H9 (cell line): ENCODE measurements at regions not wholly inside any gene's neighbourhood (a gene's known extent, or its start where the extent isn't known, plus 50 kb on each side); places are given as distances from the start of the nearest gene placed in this dataset.

Experiments used
- DNase-seq: peaks from one replicate; pipeline ENCODE4 v3.0.0-alpha.2; 2017
- H2AFZ ChIP-seq: one replicate; pipeline ENCODE4 v1.6.1; 2013; ENCODE audit warnings: mild to moderate bottlenecking, low read length, control low read depth, moderate library complexity
- H2AK5ac ChIP-seq: 2 replicates; pipeline ENCODE4 v1.6.1; 2013; ENCODE audit warnings: low read length, control low read depth, mixed read lengths; ENCODE audit not compliant: insufficient read length
- H2BK120ac ChIP-seq: one replicate; pipeline ENCODE4 v1.6.1; 2013; ENCODE audit warnings: low read depth, mild to moderate bottlenecking, low read length, control low read depth, inconsistent platforms; ENCODE audit not compliant: poor library complexity, severe bottlenecking
- H2BK12ac ChIP-seq: 2 replicates; pipeline ENCODE4 v1.6.1; 2013; ENCODE audit warnings: low read length, control low read depth, mixed read lengths, low read depth; ENCODE audit not compliant: insufficient read length
- H2BK15ac ChIP-seq: 2 replicates; pipeline ENCODE4 v1.6.1; 2013; ENCODE audit warnings: low read depth, low read length, control low read depth
- H2BK20ac ChIP-seq: one replicate; pipeline ENCODE4 v1.6.1; 2013; ENCODE audit warnings: low read depth, mild to moderate bottlenecking, low read length, control low read depth, inconsistent platforms; ENCODE audit not compliant: poor library complexity, severe bottlenecking
- H2BK5ac ChIP-seq: 2 replicates; pipeline ENCODE4 v1.6.1; 2013; ENCODE audit warnings: low read length, control low read depth, mixed read lengths; ENCODE audit not compliant: insufficient read length
- H3K14ac ChIP-seq: 2 replicates; pipeline ENCODE4 v1.6.1; 2013; ENCODE audit warnings: low read length, control low read depth; ENCODE audit not compliant: insufficient read depth
- H3K18ac ChIP-seq: 2 replicates; pipeline ENCODE4 v1.6.1; 2013; ENCODE audit warnings: low read depth, mild to moderate bottlenecking, mixed read lengths, low read length, control low read depth; ENCODE audit not compliant: insufficient read length
- H3K23ac ChIP-seq: 2 replicates; pipeline ENCODE4 v1.6.1; 2013; ENCODE audit warnings: low read length, control low read depth, mixed read lengths, low read depth; ENCODE audit not compliant: insufficient read length
- H3K23me2 ChIP-seq: 2 replicates; pipeline ENCODE4 v1.6.1; 2013; ENCODE audit warnings: low read depth, mild to moderate bottlenecking, mixed read lengths, low read length, control low read depth; ENCODE audit not compliant: insufficient read length, poor library complexity, severe bottlenecking
- H3K27ac ChIP-seq: 2 replicates; pipeline ENCODE4 v1.5.1; 2013; ENCODE audit warnings: low read length, control low read depth, mixed read lengths, low read depth; ENCODE audit not compliant: insufficient read length
- H3K27me3 ChIP-seq: 2 replicates; pipeline ENCODE4 v1.6.1; 2013; ENCODE audit warnings: low read length, control low read depth, inconsistent platforms; ENCODE audit not compliant: insufficient read depth
- H3K4ac ChIP-seq: 2 replicates; pipeline ENCODE4 v1.6.1; 2013; ENCODE audit warnings: low read depth, mild to moderate bottlenecking, control low read depth, inconsistent platforms, low read length, moderate library complexity
- H3K4me1 ChIP-seq: 2 replicates; pipeline ENCODE4 v1.6.1; 2013; ENCODE audit warnings: low read length, control low read depth, inconsistent platforms; ENCODE audit not compliant: insufficient read depth
- H3K4me2 ChIP-seq: 2 replicates; pipeline ENCODE4 v1.6.1; 2013; ENCODE audit warnings: low read length, control low read depth, mixed read lengths; ENCODE audit not compliant: insufficient read length, insufficient read depth
- H3K56ac ChIP-seq: 2 replicates; pipeline ENCODE4 v1.6.1; 2013; ENCODE audit warnings: low read depth, mild to moderate bottlenecking, mixed read lengths, low read length, control low read depth; ENCODE audit not compliant: insufficient read length
- H3K79me1 ChIP-seq: 2 replicates; pipeline ENCODE4 v1.6.1; 2013; ENCODE audit warnings: low read depth, mild to moderate bottlenecking, moderate library complexity, low read length, control low read depth, inconsistent platforms; ENCODE audit not compliant: insufficient read depth, poor library complexity, severe bottlenecking
- H3K79me2 ChIP-seq: 2 replicates; pipeline ENCODE4 v1.6.1; 2013; ENCODE audit warnings: low read length, control low read depth, inconsistent platforms; ENCODE audit not compliant: insufficient read depth
- H3K9ac ChIP-seq: 2 replicates; pipeline ENCODE4 v1.6.1; 2013; ENCODE audit warnings: low read length, control low read depth, mixed read lengths; ENCODE audit not compliant: insufficient read length; ENCODE audit errors: extremely low read depth
- H3K9me3 ChIP-seq: one replicate; pipeline ENCODE4 v1.6.1; 2013; ENCODE audit warnings: low read depth, low read length, inconsistent platforms; ENCODE audit not compliant: control insufficient read depth
- H3T11ph ChIP-seq: one replicate; pipeline ENCODE4 v1.6.1; 2013; ENCODE audit warnings: mild to moderate bottlenecking, low read length, control low read depth, inconsistent platforms
- H4K20me1 ChIP-seq: one replicate; pipeline ENCODE4 v1.6.1; 2013; ENCODE audit not compliant: control insufficient read depth, insufficient read length, insufficient read depth
- H4K5ac ChIP-seq: 2 replicates; pipeline ENCODE4 v1.6.1; 2013; ENCODE audit warnings: low read depth, mild to moderate bottlenecking, mixed read lengths, low read length, control low read depth; ENCODE audit not compliant: insufficient read length
- H4K8ac ChIP-seq: replicated peaks from 2 replicates; pipeline ENCODE4 v1.6.1; 2013; ENCODE audit warnings: low read length, control low read depth, mixed read lengths, low read depth; ENCODE audit not compliant: insufficient read length
- H4K91ac ChIP-seq: 2 replicates; pipeline ENCODE4 v1.6.1; 2013; ENCODE audit warnings: low read depth, mild to moderate bottlenecking, moderate library complexity, mixed read lengths, low read length, control low read depth; ENCODE audit not compliant: insufficient read length
- H3K27ac Mint-ChIP-seq, 3 experiments: 2 replicates in 2 of 3; 3 replicates in 1 of 3; pipeline ENCODE4 v1.8.0; 2020 to 2021; ENCODE audit warnings: mixed read lengths in 3 of 3, mild to moderate bottlenecking in 1 of 3, moderate library complexity in 1 of 3
- H3K27me3 Mint-ChIP-seq: 2 replicates; pipeline ENCODE4 v1.8.0; 2021; ENCODE audit warnings: low read depth, mild to moderate bottlenecking, moderate library complexity, mixed read lengths
- H3K36me3 Mint-ChIP-seq, 3 experiments: 2 replicates in 2 of 3; 3 replicates in 1 of 3; pipeline ENCODE4 v1.8.0; 2020 to 2021; ENCODE audit warnings: low read depth in 3 of 3, mixed read lengths in 3 of 3; ENCODE audit not compliant: insufficient read depth in 1 of 3
- H3K4me1 Mint-ChIP-seq, 2 experiments: 2 replicates each; pipeline ENCODE4 v1.8.0; 2020; ENCODE audit warnings: mixed read lengths in 2 of 2
- H3K4me3 Mint-ChIP-seq, 2 experiments: 2 replicates in 1 of 2; 3 replicates in 1 of 2; pipeline ENCODE4 v1.8.0; 2020 to 2021; ENCODE audit warnings: mild to moderate bottlenecking in 2 of 2, mixed read lengths in 2 of 2, moderate library complexity in 1 of 2
- H3K9me3 Mint-ChIP-seq, 2 experiments: 2 replicates in 1 of 2; 3 replicates in 1 of 2; pipeline ENCODE4 v1.8.0; 2020; ENCODE audit warnings: mild to moderate bottlenecking in 2 of 2, mixed read lengths in 2 of 2, moderate library complexity in 1 of 2
- CTCF ChIP-seq: fragments of 200-600 bp; sonication (generic); conservative IDR thresholded peaks from 3 replicates; pipeline ENCODE4 v1.8.0; 2021; ENCODE audit warnings: antibody characterized with exemption, mild to moderate bottlenecking
- WGBS: extraction: QIAGEN DNeasy Blood & Tissue Kit; methylation state at CpG from one replicate; pipeline ENCODE4 v1.1.7; 2013; ENCODE audit warnings: missing lambda C conversion rate, low lambda C conversion rate, mixed read lengths; ENCODE audit not compliant: insufficient read length; ENCODE audit errors: extremely low coverage; 5-methylcytosine and 5-hydroxymethylcytosine counted together

- Histone ChIP-seq H4K8ac (no peak overlapping the region), H3K56ac (no peak overlapping the region), H3K9me3 (no peaks in the 10 kb centered on the region), H2BK15ac (no peak overlapping the region), H3K79me2 (no peaks in the 10 kb centered on the region), H2BK20ac (no peak overlapping the region), H3K27me3 (no peaks in the 10 kb centered on the region), H2AK5ac (no peak overlapping the region), H3K14ac (no peak overlapping the region; the same call in 1 of the 2 replicates), H3K4ac (no peak overlapping the region), H4K5ac (no peak overlapping the region), H3K27ac (no peak overlapping the region), H2BK120ac (no peak overlapping the region), H2BK12ac (no peak overlapping the region), H3K23ac (no peak overlapping the region), H2AFZ (no peak overlapping the region), H3K4me1 (no peaks in the 10 kb centered on the region), H2BK5ac (no peak overlapping the region), H4K91ac (no peak overlapping the region), H3T11ph (no peak overlapping the region), H4K20me1 (no peaks in the 10 kb centered on the region), H3K23me2 (no peaks in the 10 kb centered on the region), H3K4me2 (no peak overlapping the region), H3K18ac (no peak overlapping the region), H3K79me1 (no peaks in the 10 kb centered on the region), H3K9ac (no peak overlapping the region)
- H3K4me1 Mint-ChIP-seq = peaks cover 9 to 32% of the 10 kb centered on the region in 2 experiments
- H3K9me3 Mint-ChIP-seq = no peaks in the 10 kb centered on the region; a peak in 1 of 5 replicates
- TF ChIP-seq CTCF = no peak
- no CpG with 5 or more reads among the region's 21 CpGs for WGBS
- no peak overlapping the region for H3K4me3 Mint-ChIP-seq
- H3K36me3 Mint-ChIP-seq = no peaks in the 10 kb centered on the region
- peaks cover 13% of the 10 kb centered on the region for H3K27me3 Mint-ChIP-seq
- DNase-seq = no peak
- H3K27ac Mint-ChIP-seq = peak overlapping the region in 2 of 3 experiments; percentile 62 to 78; a peak in 2 of 7 replicates
Measured at GRCh38 chr20:50285376-50286173, 94.9 kb downstream of the CEBPB start.
